ENCODE measurements at regions not wholly inside any gene's neighbourhood (a gene's known extent, or its start where the extent isn't known, plus 50 kb on each side); places are given as distances from the start of the nearest gene placed in this dataset.

DNA sequence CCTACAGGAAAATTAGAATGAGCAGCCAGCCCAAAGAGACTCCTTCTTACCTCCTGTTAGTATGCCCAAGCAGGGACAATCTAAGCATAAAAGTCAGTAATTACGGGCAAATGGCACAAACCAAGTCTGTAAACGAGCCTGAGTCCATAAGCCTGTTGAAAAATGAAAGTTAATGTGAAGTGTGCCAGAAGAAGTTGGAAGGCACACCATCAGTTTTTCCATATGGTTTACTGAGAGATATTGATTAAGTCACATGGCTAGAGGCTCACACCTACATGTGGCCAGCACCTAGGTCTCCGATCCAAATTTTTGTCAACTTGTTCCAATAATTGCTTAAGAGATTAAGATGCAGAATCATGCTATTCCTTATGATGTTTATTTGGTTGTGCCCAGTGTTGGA lies 242.4 kb upstream of the CSF3R start:
- Mint-ChIP-seq H3K27ac (no peak overlapping the region), H3K4me3 (no peak overlapping the region), H3K9me3 (no peaks in the 10 kb centered on the region), H3K36me3 (no peaks in the 10 kb centered on the region), H3K4me1 (no peaks in the 10 kb centered on the region), H3K27me3 (peaks cover 20 to 30% of the 10 kb centered on the region in 2 donors)
- Histone ChIP-seq H3K27me3 (replicated peaks in 1 of 2; ENCODE audit: control insufficient read depth in 2 of 2, extremely low read depth in 1 of 2, insufficient read depth in 2 of 2, low read length in 1 of 2) (peaks cover 0 to 41% of the 10 kb centered on the region in 2 experiments), H3K36me3 (ENCODE audit: control insufficient read depth in 2 of 2, extremely low read depth in 1 of 2, insufficient read depth in 1 of 2, low read length in 1 of 2) (no peaks in the 10 kb centered on the region), H3K27ac (ENCODE audit: low read length) (no peak overlapping the region), H3K4me1 (ENCODE audit: control insufficient read depth in 1 of 2, extremely low read depth in 1 of 2, insufficient read depth in 2 of 2, low read length in 2 of 2) (no peaks in the 10 kb centered on the region), H3K4me3 (ENCODE audit: control insufficient read depth in 1 of 2, extremely low read depth in 1 of 2, low read length in 1 of 2) (no peak overlapping the region), H3K9me3 (no peaks in the 10 kb centered on the region)
- ChIA-PET CTCF (no interaction called here), POLR2A (no interaction called here)
- 75% methylated on average over 2 of the region's 3 CpGs for WGBS (ENCODE audit: insufficient coverage)
- ATAC-seq (replicated peaks in 1 of 4) (no peak), DNase-seq (no peak)

DNA sequence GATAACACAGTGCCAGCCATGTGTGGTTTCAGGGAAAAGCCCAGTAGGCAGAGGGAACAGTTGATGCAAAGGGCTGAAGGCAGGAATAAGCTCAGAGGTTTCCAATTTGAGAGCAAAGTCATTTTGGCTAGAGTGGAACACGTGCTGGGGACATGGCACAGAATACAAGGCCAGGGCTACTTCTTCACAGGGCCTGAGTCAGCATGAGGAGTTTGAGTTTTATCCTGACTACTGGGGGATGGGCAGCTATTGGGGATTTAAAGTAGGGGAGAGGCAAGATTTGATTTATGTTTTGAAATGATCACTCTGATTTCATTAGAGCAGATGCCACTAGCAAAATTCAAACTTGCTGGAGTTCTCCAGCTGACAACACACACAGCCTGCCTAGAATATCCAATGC lies 241.1 kb upstream of the CSF3R start:
- no peaks in the 10 kb centered on the region for H3K36me3 Mint-ChIP-seq
- ChIA-PET CTCF (no interaction called here), POLR2A (no interaction called here)
- no peaks in the 10 kb centered on the region for H3K4me1 ChIP-seq (ENCODE audit: control insufficient read depth in 1 of 2, extremely low read depth in 1 of 2, insufficient read depth in 2 of 2, low read length in 2 of 2)
- H3K27me3 ChIP-seq (replicated peaks in 1 of 2; ENCODE audit: control insufficient read depth in 2 of 2, extremely low read depth in 1 of 2, insufficient read depth in 2 of 2, low read length in 1 of 2): peaks cover 0 to 33% of the 10 kb centered on the region in 2 experiments
- H3K9me3 ChIP-seq: no peaks in the 10 kb centered on the region
- DNase-seq: no peak
- H3K27ac ChIP-seq (ENCODE audit: low read length): no peak overlapping the region
- H3K27ac Mint-ChIP-seq: no peak overlapping the region
- no peak overlapping the region for H3K4me3 Mint-ChIP-seq
- ATAC-seq (replicated peaks in 1 of 4): no peak
- 13% methylated on average over 1 of the region's 1 CpG for WGBS (ENCODE audit: insufficient coverage)
- no peaks in the 10 kb centered on the region for H3K4me1 Mint-ChIP-seq
- peaks cover 19 to 28% of the 10 kb centered on the region in 2 donors for H3K27me3 Mint-ChIP-seq
- no peaks in the 10 kb centered on the region for H3K9me3 Mint-ChIP-seq
- no peaks in the 10 kb centered on the region for H3K36me3 ChIP-seq (ENCODE audit: control insufficient read depth in 2 of 2, extremely low read depth in 1 of 2, insufficient read depth in 1 of 2, low read length in 1 of 2)
- H3K4me3 ChIP-seq (ENCODE audit: control insufficient read depth in 1 of 2, extremely low read depth in 1 of 2, low read length in 1 of 2): no peak overlapping the region

DNA sequence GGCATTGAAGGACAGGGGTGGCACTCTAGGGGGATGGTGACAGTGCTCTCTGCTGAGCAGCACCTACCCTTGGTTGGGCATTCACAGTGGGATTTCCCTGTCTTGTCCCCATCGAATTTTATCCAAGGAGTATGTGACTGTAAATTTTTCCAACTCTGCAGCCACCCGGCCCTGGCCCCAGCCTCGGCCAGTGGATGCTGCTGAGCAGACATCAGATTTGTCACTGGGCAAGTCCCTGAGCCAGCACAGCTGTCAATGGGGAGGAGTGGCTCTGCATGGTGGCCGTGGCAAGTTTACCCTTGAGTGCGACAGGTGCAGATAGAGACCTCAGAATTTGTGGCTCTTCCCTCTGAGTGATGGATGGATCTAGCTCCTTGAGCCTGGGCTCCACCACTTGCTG lies 240.2 kb upstream of the CSF3R start:
- H3K27me3 ChIP-seq (replicated peaks in 1 of 2; ENCODE audit: control insufficient read depth in 2 of 2, extremely low read depth in 1 of 2, insufficient read depth in 2 of 2, low read length in 1 of 2): peaks cover 0 to 27% of the 10 kb centered on the region in 2 experiments
- Mint-ChIP-seq H3K36me3 (no peaks in the 10 kb centered on the region), H3K4me1 (no peaks in the 10 kb centered on the region), H3K4me3 (no peak overlapping the region), H3K27me3 (peaks cover 22 to 25% of the 10 kb centered on the region in 2 donors), H3K9me3 (no peaks in the 10 kb centered on the region), H3K27ac (no peak overlapping the region)
- no peak for DNase-seq
- POLR2A ChIA-PET: no interaction called here
- no peaks in the 10 kb centered on the region for H3K9me3 ChIP-seq
- H3K4me1 ChIP-seq (ENCODE audit: control insufficient read depth in 1 of 2, extremely low read depth in 1 of 2, insufficient read depth in 2 of 2, low read length in 2 of 2): no peaks in the 10 kb centered on the region
- H3K4me3 ChIP-seq (ENCODE audit: control insufficient read depth in 1 of 2, extremely low read depth in 1 of 2, low read length in 1 of 2): no peak overlapping the region
- no peaks in the 10 kb centered on the region for H3K36me3 ChIP-seq (ENCODE audit: control insufficient read depth in 2 of 2, extremely low read depth in 1 of 2, insufficient read depth in 1 of 2, low read length in 1 of 2)
- 47% methylated on average over 5 of the region's 5 CpGs for WGBS (ENCODE audit: insufficient coverage)
- CTCF ChIA-PET: no interaction called here
- H3K27ac ChIP-seq (ENCODE audit: low read length): no peak overlapping the region
- ATAC-seq (replicated peaks in 1 of 4): no peak

DNA sequence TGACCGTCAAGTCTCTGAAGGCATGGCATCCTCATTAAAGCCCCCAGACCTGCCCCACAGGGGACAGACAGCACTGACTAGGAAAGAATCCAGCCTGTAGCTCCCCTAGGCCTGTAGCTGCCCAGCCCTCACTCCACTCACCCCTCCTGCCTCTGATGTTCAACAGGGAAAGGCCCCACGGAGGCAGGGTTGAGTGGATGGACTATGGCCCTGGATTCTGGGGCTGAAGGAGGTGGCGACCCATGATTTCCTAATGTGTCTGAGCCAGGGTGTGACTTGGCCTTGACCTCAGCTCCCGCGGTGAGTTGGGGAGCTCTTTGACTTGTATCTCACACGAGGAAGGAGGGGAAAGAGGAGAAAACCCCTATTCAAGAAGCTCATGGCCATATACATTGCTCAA lies 238.5 kb upstream of the CSF3R start:
- 93% methylated on average over 2 of the region's 6 CpGs for WGBS (ENCODE audit: insufficient coverage)
- ATAC-seq (replicated peaks in 1 of 4) (no peak), DNase-seq (no peak)
- H3K9me3 ChIP-seq: no peaks in the 10 kb centered on the region
- H3K27me3 Mint-ChIP-seq: peaks cover 28 to 31% of the 10 kb centered on the region in 2 donors
- ChIA-PET POLR2A (no interaction called here), CTCF (no interaction called here)
- H3K27ac Mint-ChIP-seq: no peak overlapping the region
- H3K4me3 Mint-ChIP-seq: no peak overlapping the region
- no peaks in the 10 kb centered on the region for H3K9me3 Mint-ChIP-seq
- H3K4me3 ChIP-seq (ENCODE audit: control insufficient read depth in 1 of 2, extremely low read depth in 1 of 2, low read length in 1 of 2): no peak overlapping the region
- H3K36me3 ChIP-seq (ENCODE audit: control insufficient read depth in 2 of 2, extremely low read depth in 1 of 2, insufficient read depth in 1 of 2, low read length in 1 of 2): no peaks in the 10 kb centered on the region
- H3K4me1 Mint-ChIP-seq: no peaks in the 10 kb centered on the region
- H3K36me3 Mint-ChIP-seq: no peaks in the 10 kb centered on the region
- H3K27ac ChIP-seq (ENCODE audit: low read length): no peak overlapping the region
- H3K4me1 ChIP-seq (ENCODE audit: control insufficient read depth in 1 of 2, extremely low read depth in 1 of 2, insufficient read depth in 2 of 2, low read length in 2 of 2): no peaks in the 10 kb centered on the region
- peaks cover 0 to 31% of the 10 kb centered on the region in 2 experiments for H3K27me3 ChIP-seq (replicated peaks in 1 of 2; ENCODE audit: control insufficient read depth in 2 of 2, extremely low read depth in 1 of 2, insufficient read depth in 2 of 2, low read length in 1 of 2)

DNA sequence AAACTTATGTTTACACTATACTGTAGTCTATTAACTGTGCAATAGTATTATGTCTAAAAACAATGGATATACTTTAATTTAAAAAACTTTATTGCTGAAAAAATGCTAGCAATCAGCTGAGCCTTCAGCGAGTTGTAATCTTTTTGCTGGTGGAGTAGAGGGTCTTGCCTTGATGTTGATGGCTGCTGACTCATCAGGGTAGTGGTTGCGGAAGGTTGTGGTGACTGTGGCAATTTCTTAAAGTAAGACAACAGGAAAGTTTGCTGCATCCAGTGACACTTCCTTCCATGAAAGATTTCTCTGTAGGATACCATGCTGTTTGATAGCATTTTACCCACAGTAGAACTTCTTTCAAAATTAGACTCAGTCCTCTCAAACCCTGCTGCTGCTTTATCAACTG lies 234.7 kb upstream of the CSF3R start:
- POLR2A ChIA-PET: no interaction called here
- Mint-ChIP-seq H3K27ac (no peak overlapping the region), H3K27me3 (peaks cover 39 to 41% of the 10 kb centered on the region in 2 donors), H3K9me3 (no peaks in the 10 kb centered on the region), H3K4me3 (no peak overlapping the region), H3K4me1 (no peaks in the 10 kb centered on the region), H3K36me3 (no peaks in the 10 kb centered on the region)
- ATAC-seq (replicated peaks in 1 of 4) (no peak), DNase-seq (no peak)
- Histone ChIP-seq H3K36me3 (ENCODE audit: control insufficient read depth in 2 of 2, extremely low read depth in 1 of 2, insufficient read depth in 1 of 2, low read length in 1 of 2) (no peaks in the 10 kb centered on the region), H3K9me3 (no peaks in the 10 kb centered on the region), H3K4me1 (ENCODE audit: control insufficient read depth in 1 of 2, extremely low read depth in 1 of 2, insufficient read depth in 2 of 2, low read length in 2 of 2) (no peaks in the 10 kb centered on the region), H3K27me3 (replicated peaks in 1 of 2; ENCODE audit: control insufficient read depth in 2 of 2, extremely low read depth in 1 of 2, insufficient read depth in 2 of 2, low read length in 1 of 2) (peaks cover 2 to 30% of the 10 kb centered on the region in 2 experiments), H3K4me3 (ENCODE audit: control insufficient read depth in 1 of 2, extremely low read depth in 1 of 2, low read length in 1 of 2) (no peak overlapping the region), H3K27ac (ENCODE audit: low read length) (no peak overlapping the region)
- WGBS (ENCODE audit: insufficient coverage): no CpG with 5 or more reads among the region's 2 CpGs
- CTCF ChIA-PET: no interaction called here

DNA sequence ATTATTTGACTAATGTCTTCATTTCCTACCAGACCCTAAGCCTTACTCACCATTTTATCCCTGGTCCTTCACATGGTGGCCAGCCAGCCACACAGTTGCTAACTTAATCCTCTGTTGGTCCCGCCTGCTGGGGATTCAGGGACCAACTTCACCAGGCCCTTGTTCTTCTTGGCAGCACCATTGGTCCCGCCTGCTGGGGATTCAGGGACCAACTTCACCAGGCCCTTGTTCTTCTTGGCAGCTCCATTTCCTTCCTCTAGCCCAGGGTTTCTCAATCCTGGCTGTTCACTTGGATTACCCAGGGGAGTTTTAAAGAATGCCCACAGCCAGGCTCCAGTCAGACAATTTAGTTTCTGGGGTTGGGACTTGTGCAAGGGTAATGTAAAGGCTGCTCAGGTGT lies 233.1 kb upstream of the CSF3R start:
- Mint-ChIP-seq H3K9me3 (no peaks in the 10 kb centered on the region), H3K36me3 (no peaks in the 10 kb centered on the region), H3K4me1 (no peaks in the 10 kb centered on the region), H3K27ac (no peak overlapping the region), H3K4me3 (no peak overlapping the region), H3K27me3 (peaks cover 41 to 48% of the 10 kb centered on the region in 2 donors)
- Histone ChIP-seq H3K27me3 (replicated peaks in 1 of 2; ENCODE audit: control insufficient read depth in 2 of 2, extremely low read depth in 1 of 2, insufficient read depth in 2 of 2, low read length in 1 of 2) (peaks cover 3 to 20% of the 10 kb centered on the region in 2 experiments), H3K27ac (ENCODE audit: low read length) (no peak overlapping the region), H3K4me1 (ENCODE audit: control insufficient read depth in 1 of 2, extremely low read depth in 1 of 2, insufficient read depth in 2 of 2, low read length in 2 of 2) (no peaks in the 10 kb centered on the region), H3K9me3 (no peaks in the 10 kb centered on the region), H3K36me3 (ENCODE audit: control insufficient read depth in 2 of 2, extremely low read depth in 1 of 2, insufficient read depth in 1 of 2, low read length in 1 of 2) (no peaks in the 10 kb centered on the region), H3K4me3 (ENCODE audit: control insufficient read depth in 1 of 2, extremely low read depth in 1 of 2, low read length in 1 of 2) (no peak overlapping the region)
- ChIA-PET CTCF (no interaction called here), POLR2A (no interaction called here)
- ATAC-seq (replicated peaks in 1 of 4): no peak
- WGBS (ENCODE audit: insufficient coverage): 29% methylated on average over 1 of the region's 2 CpGs
- DNase-seq: no peak

DNA sequence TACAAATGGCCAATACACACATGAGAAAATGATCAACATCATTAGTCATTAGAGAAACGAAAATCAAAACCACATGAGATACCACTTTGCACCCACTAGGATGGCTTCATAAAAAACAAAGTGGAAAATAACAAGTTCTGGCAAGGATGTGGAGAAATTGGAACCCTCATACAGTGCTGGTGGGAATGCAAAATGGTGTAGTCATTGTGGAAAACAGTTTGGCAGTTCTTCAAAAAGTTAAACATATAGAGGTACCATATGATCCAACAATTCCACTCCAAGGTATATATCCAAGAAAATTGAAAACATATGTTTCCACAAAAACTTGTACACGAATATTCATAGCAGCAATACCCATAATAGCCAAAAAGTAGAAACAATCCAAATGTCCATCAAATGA lies 231.6 kb upstream of the CSF3R start:
- H3K27me3 Mint-ChIP-seq: peaks cover 48 to 54% of the 10 kb centered on the region in 2 donors
- Histone ChIP-seq H3K36me3 (ENCODE audit: control insufficient read depth in 2 of 2, extremely low read depth in 1 of 2, insufficient read depth in 1 of 2, low read length in 1 of 2) (no peaks in the 10 kb centered on the region), H3K9me3 (no peaks in the 10 kb centered on the region), H3K4me1 (ENCODE audit: control insufficient read depth in 1 of 2, extremely low read depth in 1 of 2, insufficient read depth in 2 of 2, low read length in 2 of 2) (no peaks in the 10 kb centered on the region), H3K27me3 (replicated peaks in 1 of 2; ENCODE audit: control insufficient read depth in 2 of 2, extremely low read depth in 1 of 2, insufficient read depth in 2 of 2, low read length in 1 of 2) (peaks cover 3 to 21% of the 10 kb centered on the region in 2 experiments), H3K4me3 (ENCODE audit: control insufficient read depth in 1 of 2, extremely low read depth in 1 of 2, low read length in 1 of 2) (no peak overlapping the region), H3K27ac (ENCODE audit: low read length) (no peak overlapping the region)
- H3K36me3 Mint-ChIP-seq: no peaks in the 10 kb centered on the region
- H3K9me3 Mint-ChIP-seq: no peaks in the 10 kb centered on the region
- no peak for ATAC-seq (replicated peaks in 1 of 4)
- no peak overlapping the region for H3K4me3 Mint-ChIP-seq
- no peak overlapping the region for H3K27ac Mint-ChIP-seq
- no peaks in the 10 kb centered on the region for H3K4me1 Mint-ChIP-seq
- ChIA-PET POLR2A (no interaction called here), CTCF (no interaction called here)
- no peak for DNase-seq
- WGBS (ENCODE audit: insufficient coverage): no CpG with 5 or more reads among the region's 2 CpGs

Measured in T-cell (primary cell).